NCI-H69 (cell line): ENCODE measurements at regions not wholly inside any gene's neighbourhood (a gene's known extent, or its start where the extent isn't known, plus 50 kb on each side); places are given as distances from the start of the nearest gene placed in this dataset.
A peak's percentile ranks its signal among the peaks of the same experiment; 100 is the strongest.

Source experiments
- DNase-seq: peaks from one replicate; lab custom pipeline; 2025; lab: John Stamatoyannopoulos, UW

GRCh38 chr1:91151702-91152101 is 129.9 kb upstream of the ZNF644 start:
- DNase-seq, result no peak

GRCh38 chr1:91148641-91149069 is 126.8 kb upstream of the ZNF644 start:
- peak; percentile 65 for DNase-seq

GRCh38 chr1:91141858-91142257 is 120.0 kb upstream of the ZNF644 start:
- no peak for DNase-seq

GRCh38 chr1:91138959-91139358 is 117.1 kb upstream of the ZNF644 start:
- no peak for DNase-seq

GRCh38 chr1:91137173-91137852 is 115.5 kb upstream of the ZNF644 start:
- no peak for DNase-seq

GRCh38 chr1:91135799-91136198 is 114.0 kb upstream of the ZNF644 start:
- DNase-seq, result no peak

- DNase-seq, result no peak
Observed at GRCh38 chr1:91133248-91133647, 111.4 kb upstream of the ZNF644 start.

GRCh38 chr1:91130256-91130985 is 108.6 kb upstream of the ZNF644 start:
- DNase-seq, result no peak

GRCh38 chr1:91129458-91129857 is 107.6 kb upstream of the ZNF644 start:
- DNase-seq, result no peak

- no peak for DNase-seq
Observed at GRCh38 chr1:91129017-91129416, 107.2 kb upstream of the ZNF644 start.

GRCh38 chr1:91124989-91125417 is 103.2 kb upstream of the ZNF644 start:
- no peak for DNase-seq

- DNase-seq, result no peak
Observed at GRCh38 chr1:91124290-91124985, 102.6 kb upstream of the ZNF644 start.

GRCh38 chr1:91123773-91124172 is 101.9 kb upstream of the ZNF644 start:
- no peak for DNase-seq

- no peak for DNase-seq
Observed at GRCh38 chr1:91123319-91123718, 101.5 kb upstream of the ZNF644 start.

GRCh38 chr1:91122106-91122717 is 100.4 kb upstream of the ZNF644 start:
- DNase-seq, result no peak

- DNase-seq, result no peak
Observed at GRCh38 chr1:91121366-91121765, 99.5 kb upstream of the ZNF644 start.

GRCh38 chr1:91120936-91121335 is 99.1 kb upstream of the ZNF644 start:
- no peak for DNase-seq

- no peak for DNase-seq
Observed at GRCh38 chr1:91120421-91120820, 98.6 kb upstream of the ZNF644 start.

- no peak for DNase-seq
Observed at GRCh38 chr1:91104712-91105111, 82.9 kb upstream of the ZNF644 start.

GRCh38 chr1:91101328-91101727 is 79.5 kb upstream of the ZNF644 start:
- DNase-seq, result no peak

GRCh38 chr1:91099746-91100621 is 78.1 kb upstream of the ZNF644 start:
- DNase-seq, result no peak
